Breast epithelium (tissue), 4 donors: ENCODE measurements at regions not wholly inside any gene's neighbourhood (a gene's known extent, or its start where the extent isn't known, plus 50 kb on each side); places are given as distances from the start of the nearest gene placed in this dataset.

Experiments
- DNase-seq, 2 donors: peaks; one replicate each; pipeline ENCODE4 v3.0.0-alpha.2; 2019; ENCODE audit warnings: low spot score in 2 of 2
- H3K27ac ChIP-seq, 2 donors: fragments of 200-600 bp; sonication (generic) in 1 of 2; one replicate each; pipeline ENCODE4 v1.5.1; 2016 to 2019; ENCODE audit warnings: mild to moderate bottlenecking in 1 of 2
- H3K27me3 ChIP-seq, 2 donors: fragments of 200-600 bp; sonication (generic) in 1 of 2; one replicate each; pipeline versions ENCODE4 v1.5.1 to v1.6.0; 2017 to 2019; ENCODE audit warnings: control low read depth in 1 of 2, mild to moderate bottlenecking in 1 of 2
- H3K36me3 ChIP-seq: fragments of 200-600 bp; one replicate; pipeline ENCODE4 v1.5.1; 2019
- H3K4me1 ChIP-seq, 2 donors: fragments of 200-600 bp; sonication (generic); one replicate each; pipeline ENCODE4 v1.5.1; 2016 to 2019; ENCODE audit warnings: control low read depth in 1 of 2
- H3K4me3 ChIP-seq, 3 donors: fragments of 200-600 bp; sonication (generic); 1 replicate in 2 of 3; 2 replicates in 1 of 3; pipeline ENCODE4 v1.5.1; 2016 to 2019; ENCODE audit warnings: mild to moderate bottlenecking in 3 of 3, moderate library complexity in 2 of 3
- H3K9me3 ChIP-seq, 2 donors: fragments of 200-600 bp; sonication (generic) in 1 of 2; one replicate each; pipeline ENCODE4 v1.5.1; 2016 to 2019; ENCODE audit warnings: control low read depth in 1 of 2
- POLR2A ChIP-seq: fragments of 450-650 bp; IDR thresholded peaks from one replicate; pipeline ENCODE4 v1.6.1; 2016; ENCODE audit warnings: antibody characterized with exemption, mild to moderate bottlenecking, moderate library complexity
- POLR2AphosphoS5 ChIP-seq, 3 donors: sonication (generic); formaldehyde crosslinking; IDR thresholded peaks; one replicate each; pipeline ENCODE4 v1.6.1; 2017; ENCODE audit warnings: antibody characterized with exemption in 3 of 3
- intact Hi-C: fragments of 100-400 bp; cut with DNase I; formaldehyde crosslinking; loops from one replicate; pipeline ENCODE4 v1.15.1; 2023; ENCODE audit warnings: low total_unique reads
- TF ChIP-seq, protein P1 (sequence below), 3 donors: fragments of 450-650 bp; IDR thresholded peaks; one replicate each; pipeline ENCODE4 v1.5.1; 2016 to 2017; ENCODE audit warnings: antibody characterized with exemption in 3 of 3, mild to moderate bottlenecking in 3 of 3, moderate library complexity in 3 of 3

GRCh38 chr1:67888216-67889106 is 55.2 kb upstream of the GNG12 start:
- TF ChIP-seq, protein P1, sequence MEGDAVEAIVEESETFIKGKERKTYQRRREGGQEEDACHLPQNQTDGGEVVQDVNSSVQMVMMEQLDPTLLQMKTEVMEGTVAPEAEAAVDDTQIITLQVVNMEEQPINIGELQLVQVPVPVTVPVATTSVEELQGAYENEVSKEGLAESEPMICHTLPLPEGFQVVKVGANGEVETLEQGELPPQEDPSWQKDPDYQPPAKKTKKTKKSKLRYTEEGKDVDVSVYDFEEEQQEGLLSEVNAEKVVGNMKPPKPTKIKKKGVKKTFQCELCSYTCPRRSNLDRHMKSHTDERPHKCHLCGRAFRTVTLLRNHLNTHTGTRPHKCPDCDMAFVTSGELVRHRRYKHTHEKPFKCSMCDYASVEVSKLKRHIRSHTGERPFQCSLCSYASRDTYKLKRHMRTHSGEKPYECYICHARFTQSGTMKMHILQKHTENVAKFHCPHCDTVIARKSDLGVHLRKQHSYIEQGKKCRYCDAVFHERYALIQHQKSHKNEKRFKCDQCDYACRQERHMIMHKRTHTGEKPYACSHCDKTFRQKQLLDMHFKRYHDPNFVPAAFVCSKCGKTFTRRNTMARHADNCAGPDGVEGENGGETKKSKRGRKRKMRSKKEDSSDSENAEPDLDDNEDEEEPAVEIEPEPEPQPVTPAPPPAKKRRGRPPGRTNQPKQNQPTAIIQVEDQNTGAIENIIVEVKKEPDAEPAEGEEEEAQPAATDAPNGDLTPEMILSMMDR (IDR thresholded peaks at IDR 0.05) = no peak
- TF ChIP-seq POLR2A = no peak
- no peak for TF ChIP-seq POLR2AphosphoS5 (IDR thresholded peaks at IDR 0.05)
- Histone ChIP-seq H3K4me3 (no peak overlapping the region), H3K9me3 (no peaks in the 10 kb centered on the region), H3K27ac (no peak overlapping the region), H3K27me3 (no peaks in the 10 kb centered on the region), H3K4me1 (no peaks in the 10 kb centered on the region), H3K36me3 (no peaks in the 10 kb centered on the region)
- DNase-seq = no peak
- intact Hi-C loops = no loop called here

DNA sequence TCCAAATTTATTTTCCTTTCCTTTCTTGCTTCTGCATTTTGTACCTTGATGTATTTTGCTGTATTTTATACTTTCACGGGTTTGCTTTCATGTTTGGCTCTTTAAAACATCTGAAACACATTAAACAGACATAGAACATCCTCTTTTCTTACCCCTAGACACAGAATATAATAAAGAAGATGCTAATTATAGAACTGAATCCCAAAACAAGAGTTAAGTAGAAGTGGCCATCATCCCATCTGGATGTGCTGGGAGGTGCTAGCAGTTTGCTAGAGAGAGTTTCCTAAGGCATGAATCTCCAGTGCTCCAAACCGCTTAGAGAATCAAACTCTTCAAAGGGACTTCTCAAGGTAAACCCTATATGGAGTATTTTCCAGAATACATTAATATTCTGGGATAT is 53.9 kb upstream of the GNG12 start:
- intact Hi-C loops = no loop called here
- TF ChIP-seq POLR2AphosphoS5 (IDR thresholded peaks at IDR 0.05) (no peak), POLR2A (no peak)
- TF ChIP-seq, protein P1 (IDR thresholded peaks at IDR 0.05) = no peak

DNA sequence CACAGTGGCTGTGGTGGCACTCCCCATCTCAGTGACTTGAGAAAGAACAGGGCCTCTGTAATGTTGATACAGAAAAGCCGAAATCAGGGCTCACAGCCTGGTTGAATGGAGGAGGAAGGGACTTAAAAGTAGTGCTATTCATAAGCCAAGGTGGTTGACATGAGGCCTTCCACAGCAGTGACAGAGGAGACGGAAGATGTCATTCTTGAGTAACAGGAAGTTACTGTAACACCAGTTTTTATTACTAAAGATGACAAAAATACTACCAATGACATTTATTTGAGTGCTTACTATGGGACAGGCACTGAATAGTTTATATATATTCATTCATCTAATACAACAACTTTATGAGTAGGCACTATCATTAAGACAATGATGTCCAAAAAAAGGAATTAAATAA is 52.8 kb upstream of the GNG12 start:
- TF ChIP-seq, protein P1 (IDR thresholded peaks at IDR 0.05) = no peak
- TF ChIP-seq POLR2A (no peak), POLR2AphosphoS5 (IDR thresholded peaks at IDR 0.05) (no peak)
- no peak overlapping the region for H3K27ac ChIP-seq
- intact Hi-C loops = no loop called here

More for the DNA sequence above, 53.9 kb upstream of the GNG12 start:
- Histone ChIP-seq H3K9me3 (no peaks in the 10 kb centered on the region), H3K36me3 (no peaks in the 10 kb centered on the region), H3K4me3 (no peak overlapping the region), H3K27ac (no peak overlapping the region), H3K27me3 (no peaks in the 10 kb centered on the region), H3K4me1 (no peaks in the 10 kb centered on the region)
- no peak for DNase-seq

DNA sequence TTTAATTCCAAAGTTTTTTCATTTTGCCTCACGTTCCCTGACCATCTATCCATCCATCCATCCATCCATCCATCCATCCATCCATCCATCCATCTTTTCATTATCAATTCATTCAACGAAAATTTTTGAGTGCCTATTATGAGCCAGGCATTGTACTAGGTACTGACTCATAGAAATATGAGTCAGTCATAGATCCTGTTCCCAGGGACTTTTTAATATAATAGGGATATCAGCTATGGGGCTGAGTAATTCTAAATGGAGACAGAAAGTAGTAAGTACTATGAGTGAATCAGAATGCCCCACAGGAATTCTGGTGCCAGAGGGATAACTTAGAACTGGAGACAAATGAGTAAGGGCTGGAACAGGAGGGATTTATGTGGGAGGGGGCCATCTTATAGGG is 49.8 kb upstream of the GNG12 start:
- intact Hi-C loops = no loop called here
- no peaks in the 10 kb centered on the region for H3K36me3 ChIP-seq
- no peak for TF ChIP-seq POLR2A
- TF ChIP-seq, protein P1 (IDR thresholded peaks at IDR 0.05) = no peak
- no peak for TF ChIP-seq POLR2AphosphoS5 (IDR thresholded peaks at IDR 0.05)

More for the DNA sequence above, 52.8 kb upstream of the GNG12 start:
- no peaks in the 10 kb centered on the region for H3K4me1 ChIP-seq
- H3K36me3 ChIP-seq = no peaks in the 10 kb centered on the region
- DNase-seq = no peak
- H3K27me3 ChIP-seq = no peaks in the 10 kb centered on the region
- no peaks in the 10 kb centered on the region for H3K9me3 ChIP-seq
- H3K4me3 ChIP-seq = no peak overlapping the region

More for the DNA sequence above, 49.8 kb upstream of the GNG12 start:
- Histone ChIP-seq H3K27me3 (no peaks in the 10 kb centered on the region), H3K4me3 (no peak overlapping the region), H3K27ac (no peak overlapping the region), H3K4me1 (no peaks in the 10 kb centered on the region), H3K9me3 (no peaks in the 10 kb centered on the region)
- no peak for DNase-seq
